ENCODE measurements at regions not wholly inside any gene's neighbourhood (a gene's known extent, or its start where the extent isn't known, plus 50 kb on each side); places are given as distances from the start of the nearest gene placed in this dataset.

DNA sequence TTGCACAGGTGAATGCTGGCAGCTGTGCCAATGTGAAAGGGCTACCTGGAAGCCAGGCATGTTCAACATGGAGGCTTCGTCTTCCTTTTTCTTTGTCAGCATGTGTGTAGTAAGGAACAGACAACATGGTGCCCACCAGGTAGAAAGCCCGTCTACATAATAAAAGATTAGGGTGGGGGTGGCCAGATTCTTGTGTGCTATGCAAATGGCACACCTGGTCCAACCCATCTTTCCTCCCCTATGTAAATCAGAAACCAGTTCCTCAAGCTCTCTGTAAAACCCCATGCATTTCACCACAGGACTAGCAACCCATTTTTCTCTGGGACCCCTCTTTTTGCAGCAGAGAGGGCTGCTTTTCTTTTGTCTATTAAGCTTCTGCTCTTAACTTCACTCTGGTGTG lies 72.3 kb upstream of the ZP4 start:
- TF ChIP-seq CTCF (IDR thresholded peaks at IDR 0.05; ENCODE audit: unreplicated experiment) = no peak
- no peaks in the 10 kb centered on the region for H3K27me3 Mint-ChIP-seq (ENCODE audit: low read depth)
- H3K4me1 Mint-ChIP-seq = no peaks in the 10 kb centered on the region
- H3K9me3 Mint-ChIP-seq = no peaks in the 10 kb centered on the region
- no peaks in the 10 kb centered on the region for H3K36me3 Mint-ChIP-seq
- no peak overlapping the region for H3K4me3 Mint-ChIP-seq
- H3K27ac Mint-ChIP-seq = no peak overlapping the region
- DNase-seq (ENCODE audit: low spot score in 2 of 2, unreplicated experiment in 2 of 2) = no peak

GRCh38 chr1:237961754-237962153 lies 71.0 kb upstream of the ZP4 start:
- no peak for TF ChIP-seq CTCF (IDR thresholded peaks at IDR 0.05; ENCODE audit: unreplicated experiment)
- Mint-ChIP-seq H3K4me1 (no peaks in the 10 kb centered on the region), H3K4me3 (no peak overlapping the region), H3K36me3 (no peaks in the 10 kb centered on the region), H3K27me3 (ENCODE audit: low read depth) (no peaks in the 10 kb centered on the region), H3K9me3 (no peaks in the 10 kb centered on the region), H3K27ac (no peak overlapping the region)
- DNase-seq (ENCODE audit: low spot score in 2 of 2, unreplicated experiment in 2 of 2) = no peak

DNA sequence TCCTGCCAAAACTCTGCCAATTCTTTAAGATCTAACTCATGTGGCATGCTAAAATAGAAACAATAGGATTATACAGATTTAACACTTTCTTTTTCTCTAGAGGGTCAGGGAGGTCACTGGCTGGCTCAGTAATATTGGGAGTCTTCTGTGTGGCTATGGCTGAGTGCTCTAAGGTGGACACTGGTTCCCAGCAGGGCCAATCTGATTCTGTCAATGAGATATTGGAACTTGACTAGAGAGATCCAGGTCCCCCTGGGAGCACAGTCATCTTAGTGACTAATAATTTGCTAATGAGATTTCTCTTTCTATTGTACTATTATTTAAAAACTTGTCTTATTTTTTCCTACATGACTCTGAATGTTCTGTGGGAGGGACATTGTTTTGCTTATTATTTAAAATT lies 69.1 kb upstream of the ZP4 start:
- no peak overlapping the region for H3K4me3 Mint-ChIP-seq
- H3K4me1 Mint-ChIP-seq = no peaks in the 10 kb centered on the region
- DNase-seq (ENCODE audit: low spot score in 2 of 2, unreplicated experiment in 2 of 2) = no peak
- no peaks in the 10 kb centered on the region for H3K27me3 Mint-ChIP-seq (ENCODE audit: low read depth)
- no peak for TF ChIP-seq CTCF (IDR thresholded peaks at IDR 0.05; ENCODE audit: unreplicated experiment)
- H3K36me3 Mint-ChIP-seq = no peaks in the 10 kb centered on the region
- no peak overlapping the region for H3K27ac Mint-ChIP-seq
- H3K9me3 Mint-ChIP-seq = no peaks in the 10 kb centered on the region

DNA sequence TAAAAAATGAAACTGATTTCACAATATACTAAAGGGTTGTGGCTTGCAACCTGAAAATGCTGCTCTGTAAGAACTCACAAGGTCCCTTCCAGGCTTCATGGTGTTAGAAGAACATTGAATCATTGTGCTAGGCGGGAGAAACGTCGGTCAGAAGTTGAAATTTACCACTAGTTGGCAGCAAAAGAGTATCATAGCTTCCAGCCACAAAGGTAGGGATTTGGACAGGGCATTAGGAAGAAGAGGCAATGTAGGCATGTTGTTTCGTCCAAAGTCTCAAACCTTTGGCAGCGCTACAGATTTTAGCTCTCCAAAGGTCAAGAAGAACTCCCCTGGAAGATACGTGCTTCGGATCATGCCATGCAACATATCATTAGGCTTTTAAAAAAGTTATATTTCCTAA lies 62.5 kb upstream of the ZP4 start:
- TF ChIP-seq CTCF (IDR thresholded peaks at IDR 0.05; ENCODE audit: unreplicated experiment) = no peak
- Mint-ChIP-seq H3K4me3 (no peak overlapping the region), H3K27ac (no peak overlapping the region), H3K36me3 (no peaks in the 10 kb centered on the region), H3K9me3 (no peaks in the 10 kb centered on the region), H3K27me3 (ENCODE audit: low read depth) (no peaks in the 10 kb centered on the region), H3K4me1 (no peaks in the 10 kb centered on the region)
- DNase-seq (ENCODE audit: low spot score in 2 of 2, unreplicated experiment in 2 of 2) = no peak

All from mesothelial cell of epicardium (in vitro differentiated cells).